HG02798 (cell line): ENCODE measurements at regions not wholly inside any gene's neighbourhood (a gene's known extent, or its start where the extent isn't known, plus 50 kb on each side); places are given as distances from the start of the nearest gene placed in this dataset.
"Not testable (repeated sequence)": the region's sequence is repeated elsewhere in the genome, so short reads cannot be mapped to it uniquely, and the experiment has no call there.

ENCODE experiments used
- ATAC-seq: cut with Tn5 transposase; IDR thresholded peaks from one replicate; pipeline ENCODE4 v1.9.1; 2021; ENCODE audit warnings: mild to moderate bottlenecking; ENCODE audit not compliant: unreplicated experiment, poor library complexity

DNA sequence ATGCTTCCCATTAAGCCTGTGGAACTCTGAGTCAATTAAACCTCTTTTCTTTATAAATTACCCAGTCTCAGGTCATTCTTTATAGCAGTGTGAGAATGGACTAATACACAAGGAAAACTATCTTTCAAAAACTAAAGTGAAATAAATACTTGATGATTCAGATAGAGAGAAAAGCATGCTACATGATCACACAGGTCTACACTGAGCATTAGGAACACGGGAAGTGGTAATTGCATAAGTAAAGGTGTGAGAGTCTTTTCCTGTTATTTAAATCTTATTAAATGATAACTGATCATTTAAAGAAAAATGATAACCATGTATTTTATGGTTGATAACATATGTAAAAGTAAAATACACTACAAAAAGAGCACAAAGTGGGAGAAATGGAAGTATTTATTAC is 812.0 kb upstream of the RAB6C start:
- no peak for ATAC-seq

GRCh38 chr2:129170570-129170969 is 808.9 kb upstream of the RAB6C start:
- ATAC-seq, result no peak

- no peak for ATAC-seq
Measured at GRCh38 chr2:129174143-129174542, 805.3 kb upstream of the RAB6C start.

DNA sequence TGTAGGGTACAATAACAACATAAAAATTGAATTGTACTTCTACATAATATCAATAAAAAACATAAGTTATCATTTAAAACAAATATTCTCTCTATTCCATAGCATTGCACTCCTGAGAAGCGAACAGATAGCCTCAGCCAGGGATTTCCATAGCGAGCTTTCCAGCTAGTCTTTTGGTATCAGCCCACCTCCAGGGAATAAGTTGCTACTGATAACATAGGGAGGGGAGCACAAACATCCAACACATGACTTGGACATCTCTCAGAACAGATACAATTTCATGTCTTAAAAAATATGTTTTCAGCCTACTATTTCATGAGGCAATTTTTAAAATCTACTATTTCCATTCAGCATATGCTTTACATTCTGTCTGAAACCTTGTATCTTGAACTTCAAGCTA is 804.4 kb upstream of the RAB6C start:
- no peak for ATAC-seq

DNA sequence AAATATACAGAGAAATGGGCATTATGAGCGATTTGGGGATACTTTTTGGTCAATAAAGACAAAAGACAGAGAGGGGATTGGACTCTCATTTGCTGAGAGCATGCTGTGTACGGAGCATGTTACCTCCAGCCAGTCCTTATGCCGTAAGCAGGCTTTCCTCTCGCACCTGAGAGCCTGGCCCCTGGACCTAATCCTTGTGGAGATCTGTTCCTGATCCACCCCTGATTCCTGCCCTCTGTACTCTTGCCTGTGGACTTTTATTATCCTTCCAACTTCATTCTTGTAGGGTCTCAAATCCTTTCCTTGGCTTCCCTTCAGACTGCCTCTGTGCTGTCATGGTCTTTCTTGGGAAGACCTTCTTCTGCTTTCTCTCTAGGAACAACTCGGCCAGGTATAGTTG is 803.1 kb upstream of the RAB6C start:
- ATAC-seq, result no peak

DNA sequence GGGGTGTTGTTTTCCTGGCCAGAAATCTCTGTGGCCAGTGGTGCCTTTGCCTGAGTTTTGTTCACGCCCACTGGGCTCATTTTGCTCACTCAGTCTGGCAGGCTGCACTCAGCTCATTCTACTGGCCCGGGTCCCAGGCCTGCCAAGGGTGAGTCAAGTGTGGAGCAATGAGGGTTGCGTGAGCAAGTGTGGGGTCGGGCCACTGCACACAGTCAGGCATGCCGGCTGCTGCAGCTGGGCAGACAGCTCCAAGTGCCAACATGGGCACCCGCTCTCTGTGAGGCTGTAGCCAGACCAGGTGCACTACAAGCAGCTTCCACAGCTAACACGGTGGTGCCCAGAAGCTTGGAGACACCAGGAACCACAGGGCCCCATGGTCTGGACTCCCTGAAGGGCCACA is 801.1 kb upstream of the RAB6C start:
- no peak for ATAC-seq

DNA sequence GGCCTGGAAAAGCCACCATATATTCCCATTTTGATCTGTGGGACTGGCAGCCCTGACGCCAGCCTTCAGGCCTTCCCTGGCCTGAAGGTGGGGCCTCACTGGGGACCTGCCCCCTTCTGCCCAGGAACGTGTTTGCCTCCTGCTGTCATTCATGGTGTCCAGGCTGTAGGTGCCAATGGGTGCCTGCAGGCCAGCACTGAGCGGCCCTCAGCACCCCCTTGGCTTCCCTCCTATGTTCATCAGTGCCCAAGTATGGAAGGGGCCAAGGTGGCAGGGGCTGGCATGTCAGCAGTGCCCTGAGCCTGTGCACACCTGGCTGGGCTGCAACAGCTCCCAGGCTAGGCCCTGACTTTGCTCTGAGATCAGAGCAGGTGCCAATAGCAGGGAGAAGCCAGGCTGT is 800.3 kb upstream of the RAB6C start:
- no peak for ATAC-seq

- no peak for ATAC-seq
Measured at GRCh38 chr2:129180124-129180716, 799.2 kb upstream of the RAB6C start.

DNA sequence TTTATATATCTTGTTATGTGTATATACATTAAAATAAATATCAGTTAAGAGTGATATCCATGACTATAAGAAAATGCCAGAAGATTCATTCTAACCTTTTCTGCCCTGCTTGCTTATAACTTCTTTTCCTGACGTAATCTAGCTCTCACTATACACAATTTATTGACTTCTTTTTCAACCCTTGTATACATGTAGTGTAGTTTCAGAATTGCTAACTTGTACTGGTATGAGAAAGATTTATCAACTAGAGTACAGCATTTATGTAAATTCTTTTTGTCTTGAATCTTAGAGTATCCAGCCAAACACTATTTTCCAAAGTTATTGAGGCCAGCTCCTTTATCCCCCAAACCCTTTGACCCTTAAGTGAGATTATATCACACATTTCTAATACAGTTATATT is 798.0 kb upstream of the RAB6C start:
- no peak for ATAC-seq

GRCh38 chr2:129181963-129182362 is 797.5 kb upstream of the RAB6C start:
- ATAC-seq, result no peak

- ATAC-seq, result no peak
Measured at GRCh38 chr2:129187343-129187742, 792.1 kb upstream of the RAB6C start.

GRCh38 chr2:129188451-129188850 is 791.0 kb upstream of the RAB6C start:
- ATAC-seq, result no peak

- no peak for ATAC-seq
Measured at GRCh38 chr2:129189617-129190319, 789.7 kb upstream of the RAB6C start.

DNA sequence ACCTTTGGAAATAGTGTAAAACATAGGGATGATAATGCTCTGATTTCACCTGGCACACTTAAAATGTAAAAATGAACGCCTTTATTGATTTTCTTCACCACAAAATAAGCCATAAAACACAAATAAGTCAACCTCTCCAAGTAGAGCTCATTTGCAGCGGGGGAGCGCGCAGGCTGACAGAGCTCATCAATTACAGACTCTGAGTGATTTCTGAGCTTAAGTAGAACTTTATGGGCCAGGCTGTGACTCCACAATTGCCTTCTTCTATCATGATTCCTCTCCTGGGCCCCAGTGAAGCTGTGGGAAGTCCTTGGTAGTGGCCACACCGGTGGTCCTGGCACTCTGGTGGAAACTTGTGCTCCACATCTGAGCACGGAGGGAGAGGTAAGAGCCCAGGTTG is 789.0 kb upstream of the RAB6C start:
- ATAC-seq, result no peak

- ATAC-seq, result no peak
Measured at GRCh38 chr2:129191530-129191929, 787.9 kb upstream of the RAB6C start.

DNA sequence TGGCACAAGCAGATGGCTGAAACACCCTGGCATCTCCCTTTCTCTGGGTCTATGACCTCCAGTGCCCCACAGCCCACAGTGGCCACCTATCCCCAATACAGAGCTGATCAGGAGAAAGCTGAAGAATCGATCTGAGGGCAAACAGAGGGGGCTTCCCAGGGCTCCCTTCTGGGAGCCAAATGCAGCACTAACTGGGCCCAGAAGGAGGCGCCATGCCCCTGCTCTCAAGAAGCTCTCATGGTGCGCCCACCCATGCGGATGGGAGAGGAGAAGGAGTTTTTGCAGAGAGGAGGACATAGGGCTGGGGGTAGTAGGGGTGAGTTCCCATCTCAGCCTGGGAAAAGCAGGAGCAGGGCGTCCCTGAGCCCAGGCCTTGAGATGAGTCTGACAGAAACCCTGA is 787.3 kb upstream of the RAB6C start:
- ATAC-seq, result no peak

GRCh38 chr2:129192841-129193253 is 786.6 kb upstream of the RAB6C start:
- no peak for ATAC-seq

DNA sequence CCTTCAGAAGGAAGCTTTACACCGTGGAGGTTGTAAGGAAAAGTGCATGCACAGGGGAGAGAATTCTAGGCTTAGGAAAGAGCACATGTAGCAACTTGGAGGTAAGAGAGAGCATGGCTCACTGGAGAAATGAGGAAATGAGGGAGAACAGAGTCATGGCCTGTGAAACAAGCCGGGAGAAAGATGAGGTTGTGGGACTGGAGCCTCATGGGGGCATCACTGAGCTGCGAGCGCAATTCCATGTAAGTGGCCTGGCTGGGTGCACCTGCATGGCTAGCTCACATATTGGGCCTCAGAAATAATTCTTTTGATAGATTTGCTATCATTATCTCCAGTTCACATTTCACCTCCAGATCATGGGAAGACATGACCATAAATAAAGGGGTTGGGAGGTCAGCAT is 785.5 kb upstream of the RAB6C start:
- no peak for ATAC-seq

GRCh38 chr2:129199501-129199900 is 780.0 kb upstream of the RAB6C start:
- no peak for ATAC-seq

- no peak for ATAC-seq
Measured at GRCh38 chr2:129201696-129202095, 777.8 kb upstream of the RAB6C start.

GRCh38 chr2:129203331-129203730 is 776.1 kb upstream of the RAB6C start:
- no peak for ATAC-seq

- ATAC-seq, result not testable (repeated sequence)
Measured at GRCh38 chr2:129204581-129204980, 774.9 kb upstream of the RAB6C start.
